ENCODE measurements at regions not wholly inside any gene's neighbourhood (a gene's known extent, or its start where the extent isn't known, plus 50 kb on each side); places are given as distances from the start of the nearest gene placed in this dataset.

DNA sequence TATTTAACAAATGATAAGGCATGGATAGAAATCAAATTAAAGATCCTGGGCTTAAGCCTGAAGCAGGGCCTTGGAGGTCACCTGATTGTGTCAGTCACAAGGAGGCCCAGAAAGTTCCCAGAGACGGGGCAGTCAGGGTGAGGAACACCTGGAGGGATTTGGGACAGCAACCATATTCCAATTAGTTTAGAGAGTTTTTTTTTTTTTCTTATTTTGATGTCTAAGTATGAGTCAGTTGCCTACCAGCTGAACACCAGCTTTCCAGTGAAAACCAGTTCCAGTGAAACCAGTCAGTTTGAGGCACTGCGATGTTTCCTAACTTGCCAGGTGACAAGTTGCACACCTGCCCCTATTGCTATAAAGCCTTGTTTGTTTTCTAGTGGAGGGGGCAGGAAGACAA lies 350.7 kb upstream of the AZI2 start:
- intact Hi-C loops (cut with micrococcal nuclease): no loop called here
- Histone ChIP-seq H3K27me3 (ENCODE audit: control insufficient read depth, insufficient read depth, low read length) (no peaks in the 10 kb centered on the region), H3K36me3 (ENCODE audit: control insufficient read depth, insufficient read depth, low read length) (no peaks in the 10 kb centered on the region), H3K4me1 (ENCODE audit: control insufficient read depth, insufficient read depth, low read length) (no peaks in the 10 kb centered on the region), H3K9me3 (ENCODE audit: control insufficient read depth, insufficient read depth, low read length) (no peaks in the 10 kb centered on the region), H3K4me3 (ENCODE audit: low read length) (no peak overlapping the region), H3K27ac (ENCODE audit: low read length) (no peak overlapping the region)
- 85% methylated on average over 2 of the region's 2 CpGs for WGBS (ENCODE audit: insufficient coverage)
- Mint-ChIP-seq H3K4me1 (no peaks in the 10 kb centered on the region), H3K27me3 (ENCODE audit: low read depth in 2 of 2) (no peaks in the 10 kb centered on the region), H3K9me3 (peaks cover 2 to 4% of the 10 kb centered on the region in 2 donors), H3K27ac (no peak overlapping the region), H3K36me3 (no peaks in the 10 kb centered on the region), H3K4me3 (no peak overlapping the region)
- TF ChIP-seq, protein P1, sequence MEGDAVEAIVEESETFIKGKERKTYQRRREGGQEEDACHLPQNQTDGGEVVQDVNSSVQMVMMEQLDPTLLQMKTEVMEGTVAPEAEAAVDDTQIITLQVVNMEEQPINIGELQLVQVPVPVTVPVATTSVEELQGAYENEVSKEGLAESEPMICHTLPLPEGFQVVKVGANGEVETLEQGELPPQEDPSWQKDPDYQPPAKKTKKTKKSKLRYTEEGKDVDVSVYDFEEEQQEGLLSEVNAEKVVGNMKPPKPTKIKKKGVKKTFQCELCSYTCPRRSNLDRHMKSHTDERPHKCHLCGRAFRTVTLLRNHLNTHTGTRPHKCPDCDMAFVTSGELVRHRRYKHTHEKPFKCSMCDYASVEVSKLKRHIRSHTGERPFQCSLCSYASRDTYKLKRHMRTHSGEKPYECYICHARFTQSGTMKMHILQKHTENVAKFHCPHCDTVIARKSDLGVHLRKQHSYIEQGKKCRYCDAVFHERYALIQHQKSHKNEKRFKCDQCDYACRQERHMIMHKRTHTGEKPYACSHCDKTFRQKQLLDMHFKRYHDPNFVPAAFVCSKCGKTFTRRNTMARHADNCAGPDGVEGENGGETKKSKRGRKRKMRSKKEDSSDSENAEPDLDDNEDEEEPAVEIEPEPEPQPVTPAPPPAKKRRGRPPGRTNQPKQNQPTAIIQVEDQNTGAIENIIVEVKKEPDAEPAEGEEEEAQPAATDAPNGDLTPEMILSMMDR (IDR thresholded peaks at IDR 0.05): no peak
- ATAC-seq: no peak
- no peak for DNase-seq

DNA sequence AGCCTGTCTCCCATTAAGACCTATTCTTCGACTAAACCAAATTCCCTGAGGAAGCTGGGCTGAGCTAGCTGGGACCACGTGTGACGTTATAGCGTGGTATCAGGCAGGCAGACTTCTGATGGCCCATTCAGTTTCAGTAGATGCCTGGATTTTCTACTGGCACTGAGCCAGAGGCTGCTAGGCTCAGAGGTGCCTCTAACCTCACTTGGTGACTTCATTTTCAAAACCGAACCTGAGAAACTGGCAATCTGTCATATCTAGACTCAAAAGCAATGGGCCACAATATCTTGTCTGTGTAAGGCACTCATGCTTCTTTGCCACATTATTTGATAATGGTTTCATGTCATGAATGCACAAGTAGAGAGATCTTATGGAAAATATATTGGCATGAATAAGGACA lies 352.1 kb upstream of the AZI2 start:
- TF ChIP-seq, protein P1 (IDR thresholded peaks at IDR 0.05): no peak
- H3K36me3 Mint-ChIP-seq: no peaks in the 10 kb centered on the region
- WGBS (ENCODE audit: insufficient coverage): 88% methylated on average over 5 of the region's 5 CpGs
- DNase-seq (no peak), ATAC-seq (no peak)
- Histone ChIP-seq H3K27me3 (ENCODE audit: control insufficient read depth, insufficient read depth, low read length) (no peaks in the 10 kb centered on the region), H3K9me3 (ENCODE audit: control insufficient read depth, insufficient read depth, low read length) (no peaks in the 10 kb centered on the region), H3K4me3 (ENCODE audit: low read length) (no peak overlapping the region), H3K36me3 (ENCODE audit: control insufficient read depth, insufficient read depth, low read length) (no peaks in the 10 kb centered on the region), H3K27ac (ENCODE audit: low read length) (no peak overlapping the region), H3K4me1 (ENCODE audit: control insufficient read depth, insufficient read depth, low read length) (no peaks in the 10 kb centered on the region)
- no peak overlapping the region for H3K27ac Mint-ChIP-seq
- H3K4me3 Mint-ChIP-seq: no peak overlapping the region
- intact Hi-C loops (cut with micrococcal nuclease): no loop called here
- H3K27me3 Mint-ChIP-seq (ENCODE audit: low read depth in 2 of 2): no peaks in the 10 kb centered on the region
- peaks cover 2 to 3% of the 10 kb centered on the region in 2 donors for H3K9me3 Mint-ChIP-seq
- H3K4me1 Mint-ChIP-seq: no peaks in the 10 kb centered on the region

DNA sequence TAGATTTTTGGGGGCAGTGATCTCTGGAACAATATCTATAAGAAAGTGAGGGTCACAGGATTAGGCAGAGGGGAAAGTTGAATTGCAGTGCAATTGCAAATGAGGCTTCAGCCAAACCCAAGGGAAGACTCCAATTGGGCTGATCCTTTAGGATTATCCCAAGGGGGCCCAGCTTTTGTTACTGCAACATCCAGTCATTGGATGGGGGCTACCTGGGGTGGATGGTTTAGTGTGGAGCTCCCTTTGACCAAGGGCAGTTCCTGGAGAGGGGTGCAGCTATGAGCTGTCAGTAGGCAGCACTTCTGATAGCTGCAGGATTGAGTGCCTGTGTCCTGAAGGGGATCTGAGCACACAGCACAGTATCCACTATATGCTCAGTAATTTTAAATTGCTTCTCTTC lies 355.2 kb upstream of the AZI2 start:
- Mint-ChIP-seq H3K4me1 (no peaks in the 10 kb centered on the region), H3K27ac (no peak overlapping the region), H3K9me3 (peaks cover 2 to 5% of the 10 kb centered on the region in 2 donors), H3K27me3 (ENCODE audit: low read depth in 2 of 2) (no peaks in the 10 kb centered on the region), H3K36me3 (no peaks in the 10 kb centered on the region), H3K4me3 (no peak overlapping the region)
- no peaks in the 10 kb centered on the region for H3K36me3 ChIP-seq (ENCODE audit: control insufficient read depth, insufficient read depth, low read length)
- TF ChIP-seq, protein P1 (IDR thresholded peaks at IDR 0.05): no peak
- no peak overlapping the region for H3K27ac ChIP-seq (ENCODE audit: low read length)
- H3K9me3 ChIP-seq (ENCODE audit: control insufficient read depth, insufficient read depth, low read length): no peaks in the 10 kb centered on the region
- DNase-seq (no peak), ATAC-seq (no peak)
- intact Hi-C loops (cut with micrococcal nuclease): no loop called here
- H3K4me1 ChIP-seq (ENCODE audit: control insufficient read depth, insufficient read depth, low read length): no peaks in the 10 kb centered on the region
- no peak overlapping the region for H3K4me3 ChIP-seq (ENCODE audit: low read length)
- no peaks in the 10 kb centered on the region for H3K27me3 ChIP-seq (ENCODE audit: control insufficient read depth, insufficient read depth, low read length)

DNA sequence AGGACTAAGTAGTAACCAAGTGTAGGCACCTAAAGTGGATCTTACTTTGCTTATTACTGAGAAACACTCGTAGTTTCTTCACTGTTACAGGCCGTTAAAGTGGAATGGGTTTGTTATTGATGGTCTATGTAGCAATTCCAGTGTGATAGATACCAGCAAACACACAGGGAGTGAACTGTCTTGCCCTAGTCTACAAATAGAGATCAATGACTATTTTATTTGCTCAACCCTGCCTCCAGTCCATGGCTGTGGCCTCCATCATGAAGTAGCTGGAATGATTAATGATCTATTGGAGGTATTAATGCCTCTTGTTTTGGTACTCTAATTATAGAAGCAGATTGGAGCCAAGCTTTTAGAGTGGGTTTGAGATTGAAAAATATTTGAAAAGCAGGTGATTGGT lies 362.7 kb upstream of the AZI2 start:
- 73% methylated on average over 2 of the region's 2 CpGs for WGBS (ENCODE audit: insufficient coverage)

More for the DNA sequence above, 362.7 kb upstream of the AZI2 start:
- no peaks in the 10 kb centered on the region for H3K36me3 Mint-ChIP-seq
- peaks cover 0 to 3% of the 10 kb centered on the region in 2 donors for H3K9me3 Mint-ChIP-seq
- Histone ChIP-seq H3K4me3 (ENCODE audit: low read length) (no peak overlapping the region), H3K9me3 (ENCODE audit: control insufficient read depth, insufficient read depth, low read length) (no peaks in the 10 kb centered on the region), H3K27me3 (ENCODE audit: control insufficient read depth, insufficient read depth, low read length) (no peaks in the 10 kb centered on the region), H3K27ac (ENCODE audit: low read length) (no peak overlapping the region), H3K4me1 (ENCODE audit: control insufficient read depth, insufficient read depth, low read length) (no peaks in the 10 kb centered on the region), H3K36me3 (ENCODE audit: control insufficient read depth, insufficient read depth, low read length) (no peaks in the 10 kb centered on the region)
- DNase-seq: no peak
- H3K4me1 Mint-ChIP-seq: no peaks in the 10 kb centered on the region
- intact Hi-C loops (cut with micrococcal nuclease): no loop called here
- TF ChIP-seq, protein P1 (IDR thresholded peaks at IDR 0.05): no peak
- no peaks in the 10 kb centered on the region for H3K27me3 Mint-ChIP-seq (ENCODE audit: low read depth in 2 of 2)
- H3K27ac Mint-ChIP-seq: no peak overlapping the region
- ATAC-seq: no peak
- H3K4me3 Mint-ChIP-seq: no peak overlapping the region
